ENCODE measurements at regions not wholly inside any gene's neighbourhood (a gene's known extent, or its start where the extent isn't known, plus 50 kb on each side); places are given as distances from the start of the nearest gene placed in this dataset.

DNA sequence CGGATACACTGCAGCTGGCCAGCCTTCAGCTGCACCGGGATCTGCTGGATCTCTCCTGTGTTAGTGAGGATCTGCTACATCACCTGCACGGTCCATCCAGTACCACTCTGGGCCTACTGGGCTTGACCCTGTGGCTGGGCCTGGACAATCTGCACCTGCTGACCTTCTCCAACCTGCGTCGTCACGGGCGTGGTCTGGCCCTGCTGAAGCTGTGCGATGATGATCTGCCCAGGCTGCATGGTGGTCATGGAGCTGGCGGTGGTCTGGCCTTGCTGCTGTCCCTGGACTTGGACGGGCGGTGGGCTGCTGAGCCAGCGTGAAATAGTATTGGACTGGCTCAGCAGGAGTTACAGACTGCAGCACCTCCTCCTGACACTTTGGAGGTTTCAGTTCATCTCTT, 137.1 kb upstream of the GAS1 start:
- Histone ChIP-seq H3K4me1 (ENCODE audit: control insufficient read depth in 3 of 3, insufficient read depth in 2 of 3, low read depth in 1 of 3, low read length in 2 of 3) (no peaks in the 10 kb centered on the region), H3K9me3 (ENCODE audit: control insufficient read depth in 2 of 2, insufficient read depth in 1 of 2, low read depth in 1 of 2, low read length in 1 of 2) (no peaks in the 10 kb centered on the region), H3K27ac (ENCODE audit: low read depth in 1 of 3, low read length in 2 of 3) (no peak overlapping the region), H3K4me3 (ENCODE audit: low read depth in 1 of 3, low read length in 3 of 3) (no peak overlapping the region), H3K27me3 (ENCODE audit: control insufficient read depth in 3 of 3, insufficient read depth in 3 of 3, low read length in 3 of 3) (peaks cover 0 to 2% (median 0%) of the 10 kb centered on the region in 3 donors), H3K36me3 (ENCODE audit: control insufficient read depth in 3 of 3, insufficient read depth in 2 of 3, low read depth in 1 of 3, low read length in 3 of 3) (no peaks in the 10 kb centered on the region)
- DNase-seq (no peak), FAIRE-seq (no peak)
- 88 to 92% (median 92%) methylated on average over 12 of the region's 12 CpGs for WGBS, 3 donors

DNA sequence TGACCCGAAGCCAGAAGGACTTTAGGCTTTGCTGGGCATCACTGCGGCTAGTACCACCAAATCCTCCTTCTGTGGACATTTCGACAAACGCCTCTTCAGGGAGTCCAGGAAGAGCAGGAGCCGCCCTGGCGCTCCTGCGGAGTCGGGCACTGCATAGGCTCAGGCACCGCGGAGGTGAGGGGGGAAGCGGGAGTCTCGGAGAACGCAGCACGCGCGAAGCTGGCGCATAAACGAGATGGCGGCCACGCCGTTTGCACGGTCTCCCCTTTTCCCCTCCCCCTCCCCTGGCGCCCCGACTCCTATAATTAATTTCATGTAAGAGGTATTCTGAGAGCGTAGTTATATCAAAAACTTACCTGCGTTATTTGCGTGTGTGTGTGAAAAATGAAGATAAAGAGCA, 137.8 kb upstream of the GAS1 start:
- Histone ChIP-seq H3K27me3 (ENCODE audit: control insufficient read depth in 3 of 3, insufficient read depth in 3 of 3, low read length in 3 of 3) (peaks cover 0 to 2% (median 0%) of the 10 kb centered on the region in 3 donors), H3K36me3 (ENCODE audit: control insufficient read depth in 3 of 3, insufficient read depth in 2 of 3, low read depth in 1 of 3, low read length in 3 of 3) (no peaks in the 10 kb centered on the region), H3K4me3 (ENCODE audit: low read depth in 1 of 3, low read length in 3 of 3) (no peak overlapping the region), H3K4me1 (ENCODE audit: control insufficient read depth in 3 of 3, insufficient read depth in 2 of 3, low read depth in 1 of 3, low read length in 2 of 3) (no peaks in the 10 kb centered on the region), H3K9me3 (ENCODE audit: control insufficient read depth in 2 of 2, insufficient read depth in 1 of 2, low read depth in 1 of 2, low read length in 1 of 2) (no peaks in the 10 kb centered on the region), H3K27ac (ENCODE audit: low read depth in 1 of 3, low read length in 2 of 3) (no peak overlapping the region)
- FAIRE-seq, result no peak
- no peak for DNase-seq
- 92 to 96% (median 94%) methylated on average over 25 to 27 of the region's 27 CpGs for WGBS, 3 donors

DNA sequence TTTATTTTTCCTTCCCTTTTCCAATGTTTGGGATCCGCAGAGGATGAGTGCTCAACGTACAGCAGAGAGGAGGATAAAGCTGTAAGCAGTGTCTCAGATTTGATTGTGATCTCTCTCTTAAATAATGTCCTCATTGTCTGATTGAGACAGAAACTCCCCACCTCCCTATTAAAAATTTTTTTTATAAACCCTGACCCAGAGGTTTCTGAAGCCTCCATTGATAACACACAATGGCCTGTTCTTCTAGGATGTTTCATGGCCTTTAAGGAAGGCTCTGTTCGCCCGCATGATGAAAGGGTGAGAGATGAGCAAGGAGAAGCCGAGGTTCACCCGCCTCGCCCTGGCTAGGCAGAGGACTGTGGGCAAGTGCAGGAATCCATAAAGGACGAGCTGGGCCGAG, 138.2 kb upstream of the GAS1 start:
- no peak for FAIRE-seq
- no peak overlapping the region for H3K27ac ChIP-seq (ENCODE audit: low read depth in 1 of 3, low read length in 2 of 3)
- H3K9me3 ChIP-seq (ENCODE audit: control insufficient read depth in 2 of 2, insufficient read depth in 1 of 2, low read depth in 1 of 2, low read length in 1 of 2), result no peaks in the 10 kb centered on the region

GRCh38 chr9:87086221-87086818, 139.0 kb upstream of the GAS1 start:
- Histone ChIP-seq H3K4me3 (ENCODE audit: low read depth in 1 of 3, low read length in 3 of 3) (no peak overlapping the region), H3K9me3 (ENCODE audit: control insufficient read depth in 2 of 2, insufficient read depth in 1 of 2, low read depth in 1 of 2, low read length in 1 of 2) (no peaks in the 10 kb centered on the region), H3K4me1 (ENCODE audit: control insufficient read depth in 3 of 3, insufficient read depth in 2 of 3, low read depth in 1 of 3, low read length in 2 of 3) (no peaks in the 10 kb centered on the region), H3K27ac (ENCODE audit: low read depth in 1 of 3, low read length in 2 of 3) (no peak overlapping the region), H3K36me3 (ENCODE audit: control insufficient read depth in 3 of 3, insufficient read depth in 2 of 3, low read depth in 1 of 3, low read length in 3 of 3) (no peaks in the 10 kb centered on the region), H3K27me3 (ENCODE audit: control insufficient read depth in 3 of 3, insufficient read depth in 3 of 3, low read length in 3 of 3) (peaks cover 0 to 2% (median 1%) of the 10 kb centered on the region in 3 donors)
- no peak for FAIRE-seq
- 76 to 87% (median 86%) methylated on average over 8 of the region's 8 CpGs for WGBS, 3 donors
- DNase-seq, result no peak

More for the DNA sequence above, 138.2 kb upstream of the GAS1 start:
- 77 to 87% (median 85%) methylated on average over 9 of the region's 9 CpGs for WGBS, 3 donors
- H3K4me1 ChIP-seq (ENCODE audit: control insufficient read depth in 3 of 3, insufficient read depth in 2 of 3, low read depth in 1 of 3, low read length in 2 of 3), result no peaks in the 10 kb centered on the region
- no peak for DNase-seq
- H3K36me3 ChIP-seq (ENCODE audit: control insufficient read depth in 3 of 3, insufficient read depth in 2 of 3, low read depth in 1 of 3, low read length in 3 of 3), result no peaks in the 10 kb centered on the region
- peaks cover 0 to 2% (median 0%) of the 10 kb centered on the region in 3 donors for H3K27me3 ChIP-seq (ENCODE audit: control insufficient read depth in 3 of 3, insufficient read depth in 3 of 3, low read length in 3 of 3)
- H3K4me3 ChIP-seq (ENCODE audit: low read depth in 1 of 3, low read length in 3 of 3), result no peak overlapping the region

- no peak overlapping the region for H3K27ac ChIP-seq (ENCODE audit: low read depth in 1 of 3, low read length in 2 of 3)
- H3K36me3 ChIP-seq (ENCODE audit: control insufficient read depth in 3 of 3, insufficient read depth in 2 of 3, low read depth in 1 of 3, low read length in 3 of 3), result no peaks in the 10 kb centered on the region
- peaks cover 0 to 2% (median under 1%) of the 10 kb centered on the region in 3 donors for H3K27me3 ChIP-seq (ENCODE audit: control insufficient read depth in 3 of 3, insufficient read depth in 3 of 3, low read length in 3 of 3)
- DNase-seq (no peak), FAIRE-seq (no peak)
- H3K4me1 ChIP-seq (ENCODE audit: control insufficient read depth in 3 of 3, insufficient read depth in 2 of 3, low read depth in 1 of 3, low read length in 2 of 3), result no peaks in the 10 kb centered on the region
- H3K9me3 ChIP-seq (ENCODE audit: control insufficient read depth in 2 of 2, insufficient read depth in 1 of 2, low read depth in 1 of 2, low read length in 1 of 2), result no peaks in the 10 kb centered on the region
- no peak overlapping the region for H3K4me3 ChIP-seq (ENCODE audit: low read depth in 1 of 3, low read length in 3 of 3)
Observed at GRCh38 chr9:87087197-87087596, 139.9 kb upstream of the GAS1 start.

GRCh38 chr9:87088192-87088591, 140.9 kb upstream of the GAS1 start:
- Histone ChIP-seq H3K36me3 (ENCODE audit: control insufficient read depth in 3 of 3, insufficient read depth in 2 of 3, low read depth in 1 of 3, low read length in 3 of 3) (no peaks in the 10 kb centered on the region), H3K27ac (ENCODE audit: low read depth in 1 of 3, low read length in 2 of 3) (no peak overlapping the region), H3K9me3 (ENCODE audit: control insufficient read depth in 2 of 2, insufficient read depth in 1 of 2, low read depth in 1 of 2, low read length in 1 of 2) (no peaks in the 10 kb centered on the region), H3K27me3 (ENCODE audit: control insufficient read depth in 3 of 3, insufficient read depth in 3 of 3, low read length in 3 of 3) (peaks cover 0 to 2% (median 0%) of the 10 kb centered on the region in 3 donors), H3K4me1 (ENCODE audit: control insufficient read depth in 3 of 3, insufficient read depth in 2 of 3, low read depth in 1 of 3, low read length in 2 of 3) (no peaks in the 10 kb centered on the region), H3K4me3 (ENCODE audit: low read depth in 1 of 3, low read length in 3 of 3) (no peak overlapping the region)
- DNase-seq (no peak), FAIRE-seq (no peak)
- 78 to 81% (median 81%) methylated on average over 1 of the region's 1 CpG for WGBS, 3 donors

GRCh38 chr9:87088621-87089365, 141.5 kb upstream of the GAS1 start:
- Histone ChIP-seq H3K9me3 (ENCODE audit: control insufficient read depth in 2 of 2, insufficient read depth in 1 of 2, low read depth in 1 of 2, low read length in 1 of 2) (no peaks in the 10 kb centered on the region), H3K27ac (ENCODE audit: low read depth in 1 of 3, low read length in 2 of 3) (no peak overlapping the region), H3K36me3 (ENCODE audit: control insufficient read depth in 3 of 3, insufficient read depth in 2 of 3, low read depth in 1 of 3, low read length in 3 of 3) (no peaks in the 10 kb centered on the region), H3K4me3 (ENCODE audit: low read depth in 1 of 3, low read length in 3 of 3) (no peak overlapping the region), H3K27me3 (ENCODE audit: control insufficient read depth in 3 of 3, insufficient read depth in 3 of 3, low read length in 3 of 3) (peaks cover 0 to 2% (median 0%) of the 10 kb centered on the region in 3 donors), H3K4me1 (ENCODE audit: control insufficient read depth in 3 of 3, insufficient read depth in 2 of 3, low read depth in 1 of 3, low read length in 2 of 3) (no peaks in the 10 kb centered on the region)
- DNase-seq, result no peak
- 77 to 80% (median 79%) methylated on average over 5 of the region's 5 CpGs for WGBS, 3 donors
- no peak for FAIRE-seq

GRCh38 chr9:87089506-87089905, 142.2 kb upstream of the GAS1 start:
- H3K9me3 ChIP-seq (ENCODE audit: control insufficient read depth in 2 of 2, insufficient read depth in 1 of 2, low read depth in 1 of 2, low read length in 1 of 2), result no peaks in the 10 kb centered on the region
- no peak overlapping the region for H3K27ac ChIP-seq (ENCODE audit: low read depth in 1 of 3, low read length in 2 of 3)
- FAIRE-seq, result no peak
- H3K36me3 ChIP-seq (ENCODE audit: control insufficient read depth in 3 of 3, insufficient read depth in 2 of 3, low read depth in 1 of 3, low read length in 3 of 3), result no peaks in the 10 kb centered on the region
- no peaks in the 10 kb centered on the region for H3K4me1 ChIP-seq (ENCODE audit: control insufficient read depth in 3 of 3, insufficient read depth in 2 of 3, low read depth in 1 of 3, low read length in 2 of 3)
- H3K27me3 ChIP-seq (ENCODE audit: control insufficient read depth in 3 of 3, insufficient read depth in 3 of 3, low read length in 3 of 3), result peaks cover 0 to 2% (median 0%) of the 10 kb centered on the region in 3 donors
- no peak overlapping the region for H3K4me3 ChIP-seq (ENCODE audit: low read depth in 1 of 3, low read length in 3 of 3)
- no peak for DNase-seq
- WGBS, 3 donors, result 22 to 71% (median 29%) methylated on average over 2 of the region's 2 CpGs

All from small intestine (tissue), 7 donors.